Natural killer cell (primary cell): ENCODE measurements at regions not wholly inside any gene's neighbourhood (a gene's known extent, or its start where the extent isn't known, plus 50 kb on each side); places are given as distances from the start of the nearest gene placed in this dataset.

ENCODE experiments used
- ATAC-seq, 3 donors: fragments of 150-1000 bp in 2 of 3; fragments of 200-7000 bp in 1 of 3; cut with Tn5 transposase; 1 replicate in 1 of 3; 2 replicates in 2 of 3; pipeline ENCODE4 v1.10.0; 2021; ENCODE audit warnings: mild to moderate bottlenecking in 2 of 3, moderate library complexity in 2 of 3
- DNase-seq, 2 donors: peaks; one replicate each; pipeline versions ENCODE4 v3.0.0 to v3.0.0-alpha.2; 2013 to 2021; ENCODE audit warnings: mixed read lengths in 1 of 2
- H3K27ac ChIP-seq: one replicate; pipeline ENCODE4 v1.5.1; 2013; ENCODE audit warnings: mild to moderate bottlenecking, low read length
- H3K27me3 ChIP-seq: one replicate; pipeline ENCODE4 v1.6.1; 2013; ENCODE audit warnings: low read length; ENCODE audit not compliant: control insufficient read depth, insufficient read depth
- H3K36me3 ChIP-seq: one replicate; pipeline ENCODE4 v1.6.1; 2013; ENCODE audit warnings: low read length; ENCODE audit not compliant: control insufficient read depth, insufficient read depth
- H3K4me1 ChIP-seq: one replicate; pipeline ENCODE4 v1.6.1; 2013; ENCODE audit warnings: low read length; ENCODE audit not compliant: control insufficient read depth, insufficient read depth
- H3K4me3 ChIP-seq: one replicate; pipeline ENCODE4 v1.5.1; 2013; ENCODE audit warnings: low read length
- H3K9me3 ChIP-seq: one replicate; pipeline ENCODE4 v1.6.1; 2013; ENCODE audit warnings: low read length; ENCODE audit not compliant: control insufficient read depth, insufficient read depth
- H3K27ac Mint-ChIP-seq, 2 donors: one replicate each; pipeline ENCODE4 v1.8.0; 2022; ENCODE audit warnings: mild to moderate bottlenecking in 2 of 2, mixed read lengths in 2 of 2, moderate library complexity in 1 of 2
- H3K27me3 Mint-ChIP-seq, 2 donors: one replicate each; pipeline ENCODE4 v1.8.0; 2022; ENCODE audit warnings: low read depth in 2 of 2, mixed read lengths in 2 of 2
- H3K36me3 Mint-ChIP-seq: one replicate; pipeline ENCODE4 v1.8.0; 2022; ENCODE audit warnings: mixed read lengths
- H3K4me1 Mint-ChIP-seq, 2 donors: one replicate each; pipeline ENCODE4 v1.8.0; 2022; ENCODE audit warnings: mixed read lengths in 2 of 2
- H3K4me3 Mint-ChIP-seq: one replicate; pipeline ENCODE4 v1.8.0; 2022; ENCODE audit warnings: mild to moderate bottlenecking, moderate library complexity, mixed read lengths
- H3K9me3 Mint-ChIP-seq, 2 donors: one replicate each; pipeline ENCODE4 v1.8.0; 2022; ENCODE audit warnings: mixed read lengths in 2 of 2
- CTCF ChIP-seq: fragments of 200-600 bp; IDR thresholded peaks from one replicate; pipeline ENCODE4 v1.8.0; 2022; ENCODE audit warnings: antibody characterized with exemption
- WGBS: methylation state at CpG from one replicate; pipeline ENCODE4 v1.1.7; 2013; ENCODE audit warnings: missing lambda C conversion rate; ENCODE audit not compliant: insufficient coverage; 5-methylcytosine and 5-hydroxymethylcytosine counted together
- intact Hi-C: fragments of 100-400 bp; cut with micrococcal nuclease; formaldehyde crosslinking; loops from one replicate; pipeline ENCODE4 v1.14.2; 2022

GRCh38 chr2:65701191-65701590 lies 268.8 kb upstream of the SPRED2 start:
- no peaks in the 10 kb centered on the region for H3K36me3 Mint-ChIP-seq
- H3K4me3 Mint-ChIP-seq: no peak overlapping the region
- no peak overlapping the region for H3K27ac Mint-ChIP-seq
- H3K4me3 ChIP-seq: no peak overlapping the region
- WGBS: 98% methylated on average over 9 of the region's 10 CpGs
- peaks cover 0 to 4% of the 10 kb centered on the region in 2 donors for H3K9me3 Mint-ChIP-seq
- no peaks in the 10 kb centered on the region for H3K4me1 ChIP-seq
- no peaks in the 10 kb centered on the region for H3K27me3 ChIP-seq
- ATAC-seq (no peak), DNase-seq (no peak)
- H3K9me3 ChIP-seq: no peaks in the 10 kb centered on the region
- no peak for TF ChIP-seq CTCF
- no peak overlapping the region for H3K27ac ChIP-seq
- H3K27me3 Mint-ChIP-seq: peaks cover 2 to 21% of the 10 kb centered on the region in 2 donors
- intact Hi-C loops: no loop called here
- no peaks in the 10 kb centered on the region for H3K36me3 ChIP-seq
- H3K4me1 Mint-ChIP-seq: no peaks in the 10 kb centered on the region

- H3K36me3 ChIP-seq: no peaks in the 10 kb centered on the region
- WGBS: 87% methylated on average over 7 of the region's 7 CpGs
These were observed 268.3 kb upstream of the SPRED2 start for GRCh38 chr2:65700720-65701119.

GRCh38 chr2:65700004-65700651 lies 267.7 kb upstream of the SPRED2 start:
- ATAC-seq (no peak), DNase-seq (no peak)
- H3K4me3 Mint-ChIP-seq: no peak overlapping the region
- no peaks in the 10 kb centered on the region for H3K9me3 ChIP-seq
- intact Hi-C loops: no loop called here
- 87% methylated on average over 6 of the region's 10 CpGs for WGBS
- no peak overlapping the region for H3K4me3 ChIP-seq
- H3K27me3 ChIP-seq: no peaks in the 10 kb centered on the region
- no peaks in the 10 kb centered on the region for H3K4me1 Mint-ChIP-seq
- peaks cover 2 to 21% of the 10 kb centered on the region in 2 donors for H3K27me3 Mint-ChIP-seq
- TF ChIP-seq CTCF: no peak
- no peaks in the 10 kb centered on the region for H3K36me3 ChIP-seq
- H3K27ac ChIP-seq: no peak overlapping the region
- no peaks in the 10 kb centered on the region for H3K36me3 Mint-ChIP-seq
- no peak overlapping the region for H3K27ac Mint-ChIP-seq
- H3K4me1 ChIP-seq: no peaks in the 10 kb centered on the region
- peaks cover 0 to 2% of the 10 kb centered on the region in 2 donors for H3K9me3 Mint-ChIP-seq

More at GRCh38 chr2:65700720-65701119, 268.3 kb upstream of the SPRED2 start:
- intact Hi-C loops: no loop called here
- DNase-seq: no peak
- Mint-ChIP-seq H3K4me3 (no peak overlapping the region), H3K27me3 (peaks cover 2 to 21% of the 10 kb centered on the region in 2 donors), H3K36me3 (no peaks in the 10 kb centered on the region), H3K4me1 (no peaks in the 10 kb centered on the region), H3K9me3 (peaks cover 0 to 4% of the 10 kb centered on the region in 2 donors), H3K27ac (no peak overlapping the region)
- no peak for TF ChIP-seq CTCF
- no peak for ATAC-seq
- Histone ChIP-seq H3K27me3 (no peaks in the 10 kb centered on the region), H3K4me1 (no peaks in the 10 kb centered on the region), H3K9me3 (no peaks in the 10 kb centered on the region), H3K4me3 (no peak overlapping the region), H3K27ac (no peak overlapping the region)

GRCh38 chr2:65691816-65692215 lies 259.4 kb upstream of the SPRED2 start:
- WGBS: 66% methylated on average over 4 of the region's 5 CpGs
- Histone ChIP-seq H3K4me3 (no peak overlapping the region), H3K36me3 (no peaks in the 10 kb centered on the region), H3K27ac (no peak overlapping the region), H3K4me1 (no peaks in the 10 kb centered on the region), H3K9me3 (no peaks in the 10 kb centered on the region), H3K27me3 (no peaks in the 10 kb centered on the region)
- no peaks in the 10 kb centered on the region for H3K4me1 Mint-ChIP-seq
- H3K9me3 Mint-ChIP-seq: no peaks in the 10 kb centered on the region
- no peak for DNase-seq
- no peaks in the 10 kb centered on the region for H3K36me3 Mint-ChIP-seq
- H3K27me3 Mint-ChIP-seq: peaks cover 0 to 3% of the 10 kb centered on the region in 2 donors
- H3K27ac Mint-ChIP-seq: no peak overlapping the region
- TF ChIP-seq CTCF: no peak
- H3K4me3 Mint-ChIP-seq: no peak overlapping the region
- ATAC-seq: no peak
- intact Hi-C loops: no loop called here
